Stimulated activated effector memory CD8-positive, alpha-beta T cell treated with anti-CD3 and anti-CD28 coated beads, Interleukin-12 subunit alpha, Interleukin-12 subunit beta, amount 100 ng/mL, for 72 hours (primary cell): ENCODE measurements at regions not wholly inside any gene's neighbourhood (a gene's known extent, or its start where the extent isn't known, plus 50 kb on each side); places are given as distances from the start of the nearest gene placed in this dataset.

ENCODE experiments used
- ATAC-seq: fragments of 150-1000 bp; cut with Tn5 transposase; 2 replicates; pipeline ENCODE4 v1.10.0; 2021
- DNase-seq, 2 donors: peaks; one replicate each; pipeline ENCODE4 v3.0.0; 2021 to 2022; ENCODE audit warnings: low spot score in 2 of 2
- H3K27ac Mint-ChIP-seq: one replicate; pipeline ENCODE4 v1.8.0; 2022; ENCODE audit warnings: mild to moderate bottlenecking, mixed read lengths
- H3K36me3 Mint-ChIP-seq: one replicate; pipeline ENCODE4 v1.8.0; 2022; ENCODE audit warnings: mild to moderate bottlenecking, mixed read lengths
- H3K4me1 Mint-ChIP-seq: one replicate; pipeline ENCODE4 v1.8.0; 2022; ENCODE audit warnings: mixed read lengths
- H3K4me3 Mint-ChIP-seq: one replicate; pipeline ENCODE4 v1.8.0; 2022; ENCODE audit warnings: mild to moderate bottlenecking, mixed read lengths
- H3K9me3 Mint-ChIP-seq: one replicate; pipeline ENCODE4 v1.8.0; 2022; ENCODE audit warnings: mixed read lengths

DNA sequence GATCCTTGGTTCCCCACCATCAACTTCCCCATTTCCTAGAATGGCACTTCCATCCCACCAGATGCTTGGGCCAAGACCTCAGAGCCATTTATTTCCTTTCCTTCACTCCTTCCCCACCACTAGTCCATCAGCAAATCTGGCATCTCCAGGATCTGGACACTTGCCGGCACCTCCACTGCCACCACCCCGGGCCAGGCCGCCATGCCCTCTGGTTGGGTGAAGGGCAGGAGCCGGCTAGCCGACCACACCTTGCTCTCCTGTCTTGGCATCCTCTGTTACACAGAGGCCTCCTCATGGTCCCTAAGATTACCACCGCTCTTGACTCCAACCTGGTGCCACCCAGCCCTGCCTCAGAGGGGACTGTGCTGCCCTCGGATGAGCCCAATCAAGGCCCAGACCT lies 104.5 kb downstream of the RMI2 start:
- DNase-seq (no peak), ATAC-seq (no peak)
- no peak overlapping the region for H3K4me3 Mint-ChIP-seq
- H3K27ac Mint-ChIP-seq: no peak overlapping the region
- H3K36me3 Mint-ChIP-seq: no peaks in the 10 kb centered on the region
- H3K9me3 Mint-ChIP-seq: no peaks in the 10 kb centered on the region
- no peaks in the 10 kb centered on the region for H3K4me1 Mint-ChIP-seq

- H3K9me3 Mint-ChIP-seq: no peaks in the 10 kb centered on the region
- no peak for DNase-seq
- ATAC-seq: no peak
- H3K27ac Mint-ChIP-seq: no peak overlapping the region
- H3K36me3 Mint-ChIP-seq: no peaks in the 10 kb centered on the region
- H3K4me1 Mint-ChIP-seq: no peaks in the 10 kb centered on the region
- H3K4me3 Mint-ChIP-seq: no peak overlapping the region
Measured at GRCh38 chr16:11450136-11450535, 104.9 kb downstream of the RMI2 start.

DNA sequence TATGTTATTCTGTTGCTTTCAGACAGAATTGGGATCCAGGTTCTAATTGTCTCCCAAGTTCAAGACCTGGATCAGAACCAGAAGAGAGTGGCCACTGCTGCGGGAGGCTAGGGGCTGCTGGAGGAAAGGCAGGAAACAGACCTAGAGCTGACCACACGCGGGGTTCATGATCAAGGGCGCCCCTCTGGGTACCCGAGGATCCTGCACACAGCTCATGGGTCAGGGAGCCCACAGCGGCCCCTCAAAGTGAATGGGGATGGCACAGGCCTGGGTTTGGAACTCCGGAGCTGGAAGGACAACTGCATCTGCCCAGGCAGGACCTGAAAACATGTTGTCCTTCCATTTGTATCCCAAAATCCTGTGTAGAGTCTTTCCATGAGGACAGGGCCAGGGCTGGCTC lies 107.0 kb downstream of the RMI2 start:
- no peaks in the 10 kb centered on the region for H3K4me1 Mint-ChIP-seq
- H3K4me3 Mint-ChIP-seq: no peak overlapping the region
- ATAC-seq (no peak), DNase-seq (no peak)
- H3K36me3 Mint-ChIP-seq: no peaks in the 10 kb centered on the region
- no peaks in the 10 kb centered on the region for H3K9me3 Mint-ChIP-seq
- H3K27ac Mint-ChIP-seq: no peak overlapping the region

- Mint-ChIP-seq H3K9me3 (no peaks in the 10 kb centered on the region), H3K27ac (no peak overlapping the region), H3K4me3 (no peak overlapping the region), H3K4me1 (no peaks in the 10 kb centered on the region), H3K36me3 (no peaks in the 10 kb centered on the region)
- ATAC-seq (no peak), DNase-seq (no peak)
Measured at GRCh38 chr16:11452746-11453389, 107.6 kb downstream of the RMI2 start.

GRCh38 chr16:11456741-11457140 lies 111.5 kb downstream of the RMI2 start:
- Mint-ChIP-seq H3K4me1 (no peaks in the 10 kb centered on the region), H3K9me3 (no peaks in the 10 kb centered on the region), H3K27ac (no peak overlapping the region), H3K4me3 (no peak overlapping the region), H3K36me3 (no peaks in the 10 kb centered on the region)
- ATAC-seq (no peak), DNase-seq (no peak)

DNA sequence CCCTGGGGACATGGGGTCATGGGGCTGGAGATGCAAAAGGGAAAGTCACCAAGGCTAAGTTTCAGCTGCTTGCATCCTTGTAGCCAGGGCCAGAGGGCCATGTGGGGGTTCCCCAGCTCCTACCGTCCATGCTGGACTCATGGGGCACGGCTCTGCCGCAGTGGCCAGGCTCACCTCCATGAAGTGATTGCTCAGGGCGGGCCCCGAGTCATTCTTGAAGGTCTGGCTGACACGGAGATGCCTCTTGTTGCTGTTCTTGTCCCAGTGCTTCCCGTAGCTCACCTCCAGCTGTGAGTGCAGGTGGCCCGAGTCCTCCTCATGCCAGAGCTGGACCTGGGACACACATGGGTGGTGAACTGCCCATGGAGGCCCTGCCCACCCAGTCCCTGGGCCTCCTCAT lies 114.5 kb downstream of the RMI2 start:
- ATAC-seq: no peak
- H3K36me3 Mint-ChIP-seq: no peaks in the 10 kb centered on the region
- no peaks in the 10 kb centered on the region for H3K4me1 Mint-ChIP-seq
- no peak for DNase-seq
- no peak overlapping the region for H3K27ac Mint-ChIP-seq
- no peaks in the 10 kb centered on the region for H3K9me3 Mint-ChIP-seq
- no peak overlapping the region for H3K4me3 Mint-ChIP-seq

DNA sequence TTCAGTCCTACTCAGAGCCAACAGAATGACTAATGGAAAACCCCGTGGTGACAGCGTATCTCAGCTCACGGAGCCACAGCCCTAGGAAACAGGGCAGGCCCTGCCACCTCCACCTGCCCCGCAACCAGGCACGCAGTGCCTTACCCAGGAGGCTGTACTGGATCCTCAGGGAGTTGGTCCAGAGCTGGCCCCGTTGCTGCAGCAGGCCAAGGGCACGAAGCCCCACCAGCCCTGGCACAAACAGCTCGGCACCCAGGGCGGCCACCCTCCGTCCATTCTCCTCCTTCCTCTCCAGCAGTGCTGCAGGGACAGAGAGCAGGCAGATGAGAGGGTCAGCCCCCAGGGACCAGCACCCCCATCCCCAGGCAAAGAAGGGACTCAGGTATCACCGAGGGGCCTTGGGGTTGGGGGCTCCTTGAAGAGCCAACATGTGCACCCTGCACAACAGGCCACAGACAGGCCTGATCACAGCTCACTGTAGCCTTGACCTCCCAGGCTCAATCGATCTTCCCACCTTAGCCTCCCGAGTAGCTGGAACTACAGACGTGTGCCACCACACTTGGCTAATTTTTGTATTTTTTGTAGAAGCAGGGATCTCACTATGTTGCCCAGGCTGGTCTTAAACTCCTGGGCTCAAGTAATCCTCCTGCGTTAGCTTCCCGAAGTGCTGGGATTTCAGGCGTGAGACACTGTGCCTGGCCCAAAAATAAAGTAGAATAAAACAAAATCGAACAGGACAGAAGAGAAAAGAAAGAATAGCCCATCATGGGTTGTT lies 115.7 kb downstream of the RMI2 start:
- no peaks in the 10 kb centered on the region for H3K36me3 Mint-ChIP-seq
- no peaks in the 10 kb centered on the region for H3K9me3 Mint-ChIP-seq
- no peak overlapping the region for H3K27ac Mint-ChIP-seq
- H3K4me3 Mint-ChIP-seq: no peak overlapping the region
- no peaks in the 10 kb centered on the region for H3K4me1 Mint-ChIP-seq
- ATAC-seq: no peak
- no peak for DNase-seq

DNA sequence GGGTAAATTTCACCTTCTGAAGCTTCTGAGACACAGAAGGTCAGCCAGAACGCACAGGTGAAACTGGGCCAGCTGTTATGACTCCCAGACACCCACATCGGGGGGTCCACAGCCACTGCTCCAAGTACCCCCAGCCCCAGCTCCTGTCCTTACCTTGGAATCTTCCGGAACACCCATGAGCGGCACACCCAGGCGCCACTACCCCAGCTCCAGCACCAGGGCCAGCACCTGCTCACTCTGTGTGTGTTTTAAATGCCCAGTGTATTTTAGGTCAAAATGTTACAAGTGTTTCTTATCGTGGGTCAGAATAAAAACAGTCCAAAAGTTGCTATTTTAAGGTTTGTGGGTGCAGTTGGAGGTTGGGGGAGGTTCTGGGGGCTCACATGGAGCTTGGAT lies 116.3 kb downstream of the RMI2 start:
- ATAC-seq (no peak), DNase-seq (no peak)
- Mint-ChIP-seq H3K4me1 (no peaks in the 10 kb centered on the region), H3K27ac (no peak overlapping the region), H3K36me3 (no peaks in the 10 kb centered on the region), H3K4me3 (no peak overlapping the region), H3K9me3 (no peaks in the 10 kb centered on the region)

GRCh38 chr16:11462036-11462435 lies 116.8 kb downstream of the RMI2 start:
- ATAC-seq (no peak), DNase-seq (no peak)
- no peaks in the 10 kb centered on the region for H3K9me3 Mint-ChIP-seq
- no peaks in the 10 kb centered on the region for H3K36me3 Mint-ChIP-seq
- H3K4me1 Mint-ChIP-seq: no peaks in the 10 kb centered on the region
- no peak overlapping the region for H3K27ac Mint-ChIP-seq
- H3K4me3 Mint-ChIP-seq: no peak overlapping the region

DNA sequence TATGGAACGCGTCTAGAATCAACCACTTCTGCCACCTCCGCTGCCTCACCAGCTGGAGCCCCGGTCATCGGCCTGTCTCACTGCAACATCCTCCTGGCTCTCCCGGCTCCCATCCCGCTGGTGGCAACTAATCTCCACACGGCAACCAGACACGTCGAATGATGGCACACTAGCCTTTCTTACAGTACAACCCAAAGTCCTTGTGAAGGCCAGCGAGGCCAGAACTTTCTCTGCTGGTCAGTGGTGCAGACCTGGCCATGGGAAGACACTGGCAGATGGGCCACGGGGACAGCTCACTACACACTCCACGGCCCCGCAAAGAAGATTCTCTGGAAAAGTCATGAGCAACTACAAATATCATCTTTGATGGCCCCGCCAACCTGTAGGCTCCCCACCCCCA lies 117.6 kb downstream of the RMI2 start:
- no peak overlapping the region for H3K4me3 Mint-ChIP-seq
- H3K27ac Mint-ChIP-seq: no peak overlapping the region
- H3K9me3 Mint-ChIP-seq: no peaks in the 10 kb centered on the region
- ATAC-seq: no peak
- H3K4me1 Mint-ChIP-seq: no peaks in the 10 kb centered on the region
- no peak for DNase-seq
- H3K36me3 Mint-ChIP-seq: no peaks in the 10 kb centered on the region

DNA sequence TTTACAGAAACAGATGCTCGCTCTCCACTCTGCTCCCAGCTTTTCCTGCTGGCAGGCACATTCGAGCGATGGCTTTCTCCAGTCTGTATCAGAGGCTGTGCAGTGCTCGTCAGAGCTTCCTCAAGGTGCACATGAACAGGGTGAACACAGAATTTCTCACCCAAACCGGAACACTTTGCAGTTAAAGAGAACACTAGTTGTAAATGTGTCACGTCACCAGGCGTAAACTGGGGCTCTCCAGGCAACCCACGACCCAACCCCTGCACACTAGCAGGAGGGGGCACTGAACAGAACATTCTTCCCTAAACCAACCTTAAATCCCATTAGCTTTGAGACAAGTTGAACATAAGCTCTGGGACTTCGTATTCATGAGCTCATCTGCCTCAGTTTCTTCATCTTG lies 119.0 kb downstream of the RMI2 start:
- Mint-ChIP-seq H3K4me3 (no peak overlapping the region), H3K27ac (no peak overlapping the region), H3K4me1 (no peaks in the 10 kb centered on the region), H3K9me3 (no peaks in the 10 kb centered on the region), H3K36me3 (no peaks in the 10 kb centered on the region)
- no peak for DNase-seq
- no peak for ATAC-seq

DNA sequence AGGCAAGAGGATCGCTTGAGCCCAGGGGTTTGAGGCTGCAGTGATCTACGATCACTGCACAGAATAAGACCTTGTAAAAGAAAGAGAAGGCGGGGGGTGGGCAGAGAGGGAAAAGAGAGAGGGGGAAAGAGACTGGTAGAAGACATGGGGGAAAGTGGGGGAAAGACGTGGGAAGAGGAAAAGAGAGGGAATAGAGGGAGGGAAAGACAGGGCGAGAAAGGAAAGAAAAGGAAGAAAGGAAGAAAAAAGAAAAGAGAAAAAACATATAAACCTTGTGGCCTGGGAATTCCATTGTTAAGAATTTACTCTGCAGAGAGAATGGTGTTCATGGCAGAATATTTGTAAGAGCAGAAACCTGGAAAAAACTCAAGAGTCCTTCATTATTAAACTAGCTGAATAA lies 120.4 kb downstream of the RMI2 start:
- no peak overlapping the region for H3K4me3 Mint-ChIP-seq
- no peak for DNase-seq
- ATAC-seq: no peak
- H3K27ac Mint-ChIP-seq: no peak overlapping the region
- no peaks in the 10 kb centered on the region for H3K4me1 Mint-ChIP-seq
- no peaks in the 10 kb centered on the region for H3K9me3 Mint-ChIP-seq
- no peaks in the 10 kb centered on the region for H3K36me3 Mint-ChIP-seq

DNA sequence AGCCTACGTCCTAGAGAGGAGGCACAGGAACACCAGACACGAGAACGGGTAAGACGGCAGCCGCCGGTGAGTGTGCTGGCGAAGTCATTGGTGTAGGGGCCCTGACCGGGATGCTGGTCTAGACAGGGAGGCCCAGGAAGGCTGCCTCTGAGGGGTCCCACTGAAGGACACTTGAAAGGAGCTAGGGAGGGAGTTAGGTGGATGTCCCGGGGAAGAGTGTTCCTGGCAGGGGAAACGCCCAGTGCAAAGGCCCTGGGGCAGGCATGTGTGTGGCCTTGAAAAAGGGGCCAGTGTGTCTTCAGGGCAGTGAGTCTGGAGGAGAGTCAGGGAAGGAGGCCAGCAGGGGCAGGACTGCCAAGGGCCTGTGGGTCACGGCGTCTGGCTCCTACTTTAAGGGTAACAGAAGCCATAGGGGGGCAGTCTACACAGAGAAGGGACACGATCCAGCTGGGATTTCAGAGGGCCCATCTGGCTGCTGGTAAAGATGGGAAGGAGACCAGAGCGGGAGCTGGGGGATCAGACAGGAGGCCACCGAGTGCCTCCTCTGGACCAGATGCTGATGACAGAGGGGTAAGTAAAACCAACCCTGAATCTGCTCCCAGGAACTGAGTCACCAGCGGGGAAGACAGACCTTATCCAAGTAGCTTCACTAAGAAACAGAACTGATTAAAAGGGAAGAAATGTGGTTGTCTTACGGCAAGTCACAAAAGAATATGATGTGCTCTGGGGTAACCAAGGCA lies 115.9 kb downstream of the LITAF start:
- no peak for DNase-seq
- no peaks in the 10 kb centered on the region for H3K4me1 Mint-ChIP-seq
- H3K27ac Mint-ChIP-seq: no peak overlapping the region
- H3K4me3 Mint-ChIP-seq: no peak overlapping the region
- H3K36me3 Mint-ChIP-seq: no peaks in the 10 kb centered on the region
- H3K9me3 Mint-ChIP-seq: no peaks in the 10 kb centered on the region
- peak; percentile 13 for ATAC-seq

- H3K27ac Mint-ChIP-seq: no peak overlapping the region
- DNase-seq (no peak), ATAC-seq (peak; percentile 8)
- H3K9me3 Mint-ChIP-seq: no peaks in the 10 kb centered on the region
- H3K4me1 Mint-ChIP-seq: no peaks in the 10 kb centered on the region
- no peaks in the 10 kb centered on the region for H3K36me3 Mint-ChIP-seq
- no peak overlapping the region for H3K4me3 Mint-ChIP-seq
Measured at GRCh38 chr16:11471548-11471947, 115.2 kb downstream of the LITAF start.

- no peaks in the 10 kb centered on the region for H3K36me3 Mint-ChIP-seq
- H3K4me3 Mint-ChIP-seq: no peak overlapping the region
- no peak overlapping the region for H3K27ac Mint-ChIP-seq
- H3K4me1 Mint-ChIP-seq: no peaks in the 10 kb centered on the region
- ATAC-seq (no peak), DNase-seq (no peak)
- H3K9me3 Mint-ChIP-seq: no peaks in the 10 kb centered on the region
Measured at GRCh38 chr16:11472410-11472809, 114.3 kb downstream of the LITAF start.

DNA sequence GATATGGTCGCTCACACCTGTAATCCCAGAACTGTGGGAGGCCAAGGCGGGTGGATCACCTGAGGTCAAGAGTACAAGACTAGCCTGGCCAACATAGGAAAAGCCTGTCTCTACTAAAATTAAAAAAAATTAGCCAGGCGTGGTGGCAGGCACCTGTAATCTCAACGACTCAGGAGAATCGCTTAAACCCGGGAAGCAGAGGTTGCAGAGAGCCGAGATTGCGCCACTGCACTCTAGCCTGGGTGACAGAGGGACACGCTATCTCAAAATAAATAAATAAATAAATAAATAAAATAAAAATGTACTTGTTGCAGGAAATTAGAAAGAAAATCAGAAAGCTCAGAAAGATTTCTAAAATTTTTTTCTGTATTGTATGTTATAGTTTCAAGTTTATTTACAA lies 113.9 kb downstream of the LITAF start:
- no peak for DNase-seq
- Mint-ChIP-seq H3K27ac (no peak overlapping the region), H3K9me3 (no peaks in the 10 kb centered on the region), H3K36me3 (no peaks in the 10 kb centered on the region), H3K4me1 (no peaks in the 10 kb centered on the region), H3K4me3 (no peak overlapping the region)
- no peak for ATAC-seq
